HG03025 (cell line): ENCODE measurements at regions not wholly inside any gene's neighbourhood (a gene's known extent, or its start where the extent isn't known, plus 50 kb on each side); places are given as distances from the start of the nearest gene placed in this dataset.
"Not testable (repeated sequence)": the region's sequence is repeated elsewhere in the genome, so short reads cannot be mapped to it uniquely, and the experiment has no call there.

Experiments used
- ATAC-seq: cut with Tn5 transposase; IDR thresholded peaks from one replicate; pipeline ENCODE4 v1.9.1; 2021; ENCODE audit warnings: mild to moderate bottlenecking, moderate library complexity; ENCODE audit not compliant: unreplicated experiment, low FRiP score

DNA sequence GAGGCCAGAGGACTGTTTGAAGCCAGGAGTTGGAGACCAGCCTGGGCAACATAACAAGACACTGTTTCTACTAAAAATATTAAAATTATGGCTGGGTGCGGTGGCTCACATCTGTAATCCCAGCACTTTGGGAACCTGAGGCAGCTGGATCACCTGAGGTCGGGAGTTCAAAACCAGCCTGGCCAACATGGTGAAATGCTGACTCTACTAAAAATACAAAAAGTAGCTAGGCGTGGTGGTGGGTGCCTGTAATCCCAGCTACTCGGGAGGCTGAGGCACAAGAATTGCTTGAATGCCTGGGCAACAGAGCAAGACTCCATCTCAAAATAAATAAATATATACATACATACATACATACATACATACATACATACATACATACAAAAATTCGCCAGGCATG lies 99.7 kb downstream of the TMEM130 start:
- not testable (repeated sequence) for ATAC-seq

GRCh38 chr7:98771519-98771918 lies 98.3 kb downstream of the TMEM130 start:
- no peak for ATAC-seq

DNA sequence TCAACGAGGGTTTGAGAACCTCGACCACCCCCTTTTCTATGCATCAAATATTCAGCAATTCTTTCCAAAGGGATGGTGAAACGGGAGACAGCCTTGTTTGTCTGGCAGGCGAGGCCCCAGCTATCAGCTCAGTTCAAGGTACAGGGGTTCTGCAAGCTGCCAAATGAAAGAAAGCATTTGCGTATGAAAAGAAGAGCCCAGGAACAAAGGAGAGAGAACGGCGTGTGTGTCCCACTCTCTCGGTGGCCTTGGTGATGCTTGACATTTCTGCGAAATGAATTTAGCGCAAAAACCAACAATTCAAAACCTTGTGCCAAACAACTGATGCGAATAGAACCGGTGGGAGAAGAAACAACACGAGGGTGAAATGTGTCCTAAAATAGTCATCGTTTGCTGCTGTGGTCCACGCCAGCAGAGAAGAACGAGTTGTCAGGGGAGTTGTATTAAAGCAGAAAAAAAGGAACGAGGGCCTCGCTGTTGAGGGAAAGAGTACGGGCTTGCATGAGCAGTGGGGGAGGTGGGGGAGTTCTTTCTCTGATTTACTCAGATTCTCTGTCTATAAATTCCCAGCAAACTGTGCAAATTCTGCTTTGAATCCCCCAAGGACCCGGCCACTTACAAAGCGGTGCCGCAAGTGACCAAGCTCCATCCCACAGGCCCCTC lies 97.7 kb downstream of the TMEM130 start:
- ATAC-seq, result no peak

DNA sequence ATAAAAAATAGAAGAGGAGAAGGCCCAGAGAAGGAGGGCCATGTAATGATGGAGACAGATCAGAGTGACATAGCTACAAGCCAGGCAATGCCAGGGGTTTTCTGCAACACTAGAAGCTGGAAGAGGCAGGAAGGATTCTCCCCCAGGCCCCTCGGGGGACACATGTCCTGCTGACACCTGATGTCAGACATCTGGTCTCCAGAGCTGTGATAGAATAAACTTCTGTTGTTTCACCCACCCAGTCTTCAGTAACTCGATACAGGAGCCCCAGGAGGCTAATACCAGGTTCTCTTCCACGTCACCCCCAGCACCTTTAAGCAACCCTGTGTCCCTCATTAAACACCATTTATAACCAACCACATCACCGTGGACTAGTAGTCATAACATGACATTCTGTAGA lies 94.9 kb downstream of the TMEM130 start:
- ATAC-seq, result no peak

DNA sequence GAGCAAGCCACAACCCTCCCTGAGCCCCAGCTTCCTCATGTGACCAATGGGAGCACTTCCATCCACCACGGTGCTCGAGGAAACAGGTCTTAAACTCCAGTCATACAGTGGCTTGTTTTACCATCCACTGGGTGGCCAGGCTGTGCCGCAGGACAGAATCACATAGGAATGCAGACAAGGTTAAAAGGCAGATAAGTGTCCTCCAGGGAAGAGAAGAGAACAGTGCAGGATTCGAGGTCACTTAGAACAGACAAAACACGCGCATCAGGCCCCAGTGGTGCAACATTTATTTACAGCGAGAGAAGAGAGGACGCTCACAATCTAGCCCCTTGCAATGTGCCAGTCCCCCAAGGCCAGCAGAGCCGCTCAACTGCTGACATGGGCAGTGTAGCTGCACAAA lies 92.8 kb downstream of the TMEM130 start:
- no peak for ATAC-seq

GRCh38 chr7:98778421-98778820 lies 91.4 kb downstream of the TMEM130 start:
- ATAC-seq, result no peak

DNA sequence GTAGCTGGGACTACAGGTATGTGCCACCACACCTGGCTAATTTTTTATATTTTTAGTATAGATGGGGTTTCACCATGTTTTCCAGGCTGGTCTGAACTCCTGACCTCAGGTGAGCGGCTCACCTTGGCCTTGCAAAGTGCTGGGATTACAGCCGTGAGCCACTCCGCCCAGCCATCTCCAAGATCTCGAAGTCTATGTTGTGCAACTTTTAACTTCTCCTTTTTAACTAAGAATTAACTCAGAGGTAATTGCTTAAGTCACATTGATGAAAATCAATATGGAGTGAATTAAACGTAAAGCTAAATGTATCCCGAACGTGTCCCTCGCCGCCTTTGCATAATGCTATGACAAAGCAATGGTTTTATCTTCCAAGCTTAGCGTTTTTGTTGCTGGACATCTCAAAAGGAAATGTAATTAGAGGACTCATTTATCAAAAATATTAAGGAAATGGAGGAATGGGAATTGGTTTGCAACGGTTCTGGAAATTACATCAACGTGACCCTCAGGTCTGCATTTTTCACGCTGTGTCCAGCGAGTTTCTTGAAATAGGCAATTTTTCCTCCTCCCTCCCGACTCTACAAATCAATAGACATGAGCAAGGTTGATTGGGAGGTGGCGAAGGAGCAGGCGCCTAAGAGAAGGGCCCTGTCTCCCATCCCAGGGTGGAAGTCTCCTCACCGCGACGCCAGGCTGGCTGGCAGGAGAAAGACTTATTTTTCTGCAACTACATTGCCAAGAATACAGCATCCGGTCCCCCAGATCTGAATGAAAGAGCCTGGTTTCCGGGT lies 89.8 kb downstream of the TMEM130 start:
- no peak for ATAC-seq

GRCh38 chr7:98784216-98784785 lies 85.5 kb downstream of the TMEM130 start:
- ATAC-seq, result no peak

GRCh38 chr7:98785929-98786571 lies 83.8 kb downstream of the TMEM130 start:
- no peak for ATAC-seq

DNA sequence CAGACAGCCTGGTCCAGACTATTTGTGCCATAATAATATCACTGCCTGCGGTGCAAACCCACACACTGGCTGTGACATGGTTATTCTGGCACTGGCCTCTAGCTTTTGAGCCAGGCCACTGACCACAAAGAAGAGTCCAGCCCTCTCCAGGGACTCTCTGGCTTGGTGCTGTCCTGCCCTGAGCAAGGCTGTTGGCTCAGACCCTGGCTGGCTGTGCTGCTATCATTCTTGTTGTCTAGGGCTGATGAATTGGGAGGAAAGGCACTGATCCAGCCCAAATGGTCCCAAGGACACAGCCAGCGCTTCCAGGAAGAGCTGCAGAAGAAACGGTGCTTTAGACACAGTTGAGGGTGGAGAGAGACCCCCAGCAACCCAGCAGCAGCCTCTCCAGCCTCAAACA lies 80.8 kb downstream of the TMEM130 start:
- ATAC-seq, result no peak

- ATAC-seq, result not testable (repeated sequence)
These were observed 75.4 kb downstream of the TMEM130 start for GRCh38 chr7:98794453-98794852.

DNA sequence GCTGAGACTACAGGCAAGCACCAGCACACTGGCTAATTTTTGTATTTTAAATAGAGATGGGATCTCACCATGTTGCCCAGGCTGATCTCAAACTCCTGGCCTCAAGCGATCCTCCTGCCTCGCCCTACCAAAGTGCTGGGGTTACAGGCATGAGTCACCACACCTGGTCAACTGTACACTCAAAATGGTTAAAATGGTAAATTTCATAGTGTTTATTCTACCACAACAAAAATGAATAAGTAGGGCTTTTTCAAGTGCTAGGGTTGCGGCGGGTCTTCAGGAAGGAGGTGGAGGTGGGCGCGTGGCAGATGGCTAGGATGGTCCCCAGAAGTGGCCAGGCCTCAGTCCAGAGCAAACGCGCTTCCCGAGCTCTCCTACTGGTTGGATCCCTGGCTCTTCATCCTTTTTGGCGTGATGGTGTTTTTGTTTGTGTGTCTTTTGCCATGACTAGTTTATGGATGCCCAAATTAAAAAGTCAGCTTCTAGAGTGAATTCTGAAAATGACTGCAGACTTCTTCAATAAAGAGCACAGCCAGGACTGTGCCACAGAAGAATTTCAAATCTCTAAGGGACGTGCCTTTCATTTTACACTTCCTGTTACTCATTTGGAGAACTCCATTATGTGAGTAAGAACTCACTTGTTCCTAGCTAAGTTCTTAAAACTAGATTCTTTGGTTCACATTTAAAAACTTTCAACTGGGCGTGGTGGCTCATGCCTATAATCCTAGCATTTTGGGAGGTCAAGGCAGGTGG lies 73.9 kb downstream of the TMEM130 start:
- ATAC-seq, result peak; percentile 80
